ENCODE measurements at regions not wholly inside any gene's neighbourhood (a gene's known extent, or its start where the extent isn't known, plus 50 kb on each side); places are given as distances from the start of the nearest gene placed in this dataset.

- intact Hi-C loops (cut with DNase I; ENCODE audit: low total_unique reads): no loop called here
- Histone ChIP-seq H3K27me3 (peaks cover 0 to 45% (median 7%) of the 10 kb centered on the region in 3 donors), H3K4me3 (no peak overlapping the region), H3K27ac (no peak overlapping the region), H3K4me1 (peaks cover 5 to 29% (median 13%) of the 10 kb centered on the region in 4 donors), H3K9me3 (no peaks in the 10 kb centered on the region), H3K36me3 (no peaks in the 10 kb centered on the region)
- TF ChIP-seq, protein P1, sequence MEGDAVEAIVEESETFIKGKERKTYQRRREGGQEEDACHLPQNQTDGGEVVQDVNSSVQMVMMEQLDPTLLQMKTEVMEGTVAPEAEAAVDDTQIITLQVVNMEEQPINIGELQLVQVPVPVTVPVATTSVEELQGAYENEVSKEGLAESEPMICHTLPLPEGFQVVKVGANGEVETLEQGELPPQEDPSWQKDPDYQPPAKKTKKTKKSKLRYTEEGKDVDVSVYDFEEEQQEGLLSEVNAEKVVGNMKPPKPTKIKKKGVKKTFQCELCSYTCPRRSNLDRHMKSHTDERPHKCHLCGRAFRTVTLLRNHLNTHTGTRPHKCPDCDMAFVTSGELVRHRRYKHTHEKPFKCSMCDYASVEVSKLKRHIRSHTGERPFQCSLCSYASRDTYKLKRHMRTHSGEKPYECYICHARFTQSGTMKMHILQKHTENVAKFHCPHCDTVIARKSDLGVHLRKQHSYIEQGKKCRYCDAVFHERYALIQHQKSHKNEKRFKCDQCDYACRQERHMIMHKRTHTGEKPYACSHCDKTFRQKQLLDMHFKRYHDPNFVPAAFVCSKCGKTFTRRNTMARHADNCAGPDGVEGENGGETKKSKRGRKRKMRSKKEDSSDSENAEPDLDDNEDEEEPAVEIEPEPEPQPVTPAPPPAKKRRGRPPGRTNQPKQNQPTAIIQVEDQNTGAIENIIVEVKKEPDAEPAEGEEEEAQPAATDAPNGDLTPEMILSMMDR (IDR thresholded peaks at IDR 0.05): no peak
- TF ChIP-seq EP300 (IDR thresholded peaks at IDR 0.05): no peak
- TF ChIP-seq POLR2A (IDR thresholded peaks at IDR 0.05): no peak
- no peak for TF ChIP-seq POLR2AphosphoS5 (IDR thresholded peaks at IDR 0.05)
- DNase-seq: no peak
These were observed 75.0 kb upstream of the EPHB3 start for GRCh38 chr3:184486614-184487013.

DNA sequence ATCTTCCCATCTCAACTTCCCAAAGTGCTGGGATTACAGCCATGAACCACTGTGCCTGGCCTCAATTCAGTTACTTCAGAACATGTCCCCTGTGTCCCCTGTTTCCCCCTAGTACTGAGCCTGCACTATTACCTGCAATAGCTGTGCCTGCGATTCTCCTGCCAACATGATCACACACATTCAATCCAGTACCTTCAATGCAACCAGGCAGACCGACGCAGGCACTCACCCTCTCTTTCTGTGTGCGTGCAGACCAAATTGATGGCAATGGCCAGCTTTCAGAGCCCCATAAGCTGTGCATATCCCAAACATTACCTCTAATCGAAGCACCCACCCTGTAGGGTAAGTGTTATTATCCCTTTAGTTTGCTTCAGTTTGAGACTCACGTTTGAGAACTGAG is 73.0 kb upstream of the EPHB3 start:
- TF ChIP-seq POLR2AphosphoS5 (IDR thresholded peaks at IDR 0.05): no peak
- TF ChIP-seq POLR2A (IDR thresholded peaks at IDR 0.05): no peak
- TF ChIP-seq EP300 (IDR thresholded peaks at IDR 0.05): no peak
- TF ChIP-seq, protein P1 (IDR thresholded peaks at IDR 0.05): no peak
- 47 to 74% (median 64%) methylated on average over 6 of the region's 6 CpGs for whole genome bisulfite sequencing, 5 donors
- H3K27me3 ChIP-seq: peaks cover 0 to 58% (median 7%) of the 10 kb centered on the region in 3 donors
- no peak for DNase-seq
- no peak overlapping the region for H3K4me3 ChIP-seq
- H3K27ac ChIP-seq: no peak overlapping the region
- no peaks in the 10 kb centered on the region for H3K36me3 ChIP-seq
- no peaks in the 10 kb centered on the region for H3K9me3 ChIP-seq
- peaks cover 6 to 39% (median 22%) of the 10 kb centered on the region in 4 donors for H3K4me1 ChIP-seq
- intact Hi-C loops (cut with DNase I; ENCODE audit: low total_unique reads): no loop called here

- intact Hi-C loops (cut with DNase I; ENCODE audit: low total_unique reads): no loop called here
- Histone ChIP-seq H3K9me3 (no peaks in the 10 kb centered on the region), H3K36me3 (no peaks in the 10 kb centered on the region), H3K27me3 (peaks cover 0 to 65% (median 7%) of the 10 kb centered on the region in 3 donors), H3K4me3 (no peak overlapping the region), H3K27ac (no peak overlapping the region), H3K4me1 (peaks cover 6 to 39% (median 22%) of the 10 kb centered on the region in 4 donors)
- no peak for DNase-seq
- WGBS, 5 donors: 14 to 31% (median 15%) methylated on average over 3 of the region's 3 CpGs
- TF ChIP-seq, protein P1 (IDR thresholded peaks at IDR 0.05): no peak
- TF ChIP-seq EP300 (IDR thresholded peaks at IDR 0.05) (no peak), POLR2AphosphoS5 (IDR thresholded peaks at IDR 0.05) (no peak), POLR2A (IDR thresholded peaks at IDR 0.05) (no peak)
These were observed 72.2 kb upstream of the EPHB3 start for GRCh38 chr3:184489268-184489841.

DNA sequence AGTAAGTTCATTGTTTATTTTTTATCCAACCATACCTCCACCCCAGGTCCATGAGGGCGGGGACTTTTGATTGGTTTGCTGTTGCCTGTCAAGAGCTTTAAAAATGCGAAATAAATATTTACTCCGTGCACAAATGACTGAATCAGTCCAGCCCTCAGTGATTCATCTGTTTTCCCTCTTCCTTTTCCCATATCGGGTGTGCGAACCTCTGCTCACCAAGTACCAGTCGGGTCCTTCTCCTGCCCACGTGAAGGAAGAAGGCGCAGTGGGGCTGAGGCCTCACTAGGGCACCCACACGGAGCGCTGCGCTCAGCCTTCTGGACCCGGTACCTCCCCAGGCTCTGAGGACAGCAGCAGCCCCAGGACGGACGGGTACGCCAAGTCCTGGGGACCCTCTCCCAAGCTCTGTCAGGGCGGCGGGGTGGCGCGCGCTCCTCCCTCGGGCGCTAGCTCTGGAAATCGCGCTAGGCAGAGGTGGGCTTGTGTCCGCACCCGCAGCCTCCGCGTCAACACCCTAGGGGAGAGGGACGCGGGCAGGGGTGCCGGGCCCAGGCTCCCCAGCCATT is 70.5 kb upstream of the EPHB3 start:
- Histone ChIP-seq H3K9me3 (no peaks in the 10 kb centered on the region), H3K27me3 (peaks cover 0 to 83% (median 7%) of the 10 kb centered on the region in 3 donors), H3K4me3 (peak overlapping the region; percentile 7 to 41 (median 30)), H3K4me1 (peaks cover 6 to 39% (median 22%) of the 10 kb centered on the region in 4 donors), H3K36me3 (no peaks in the 10 kb centered on the region), H3K27ac (peak overlapping the region; percentile 51 to 76 (median 68))
- intact Hi-C loops (cut with DNase I; ENCODE audit: low total_unique reads): no loop called here
- peak; percentile 55 to 88 for DNase-seq
- 17 to 49% (median 26%) methylated on average over 24 to 31 of the region's 31 CpGs for WGBS, 5 donors
- TF ChIP-seq, protein P1 (IDR thresholded peaks at IDR 0.05): no peak
- peak in 1 of 4 donors; percentile 37 for TF ChIP-seq POLR2A (IDR thresholded peaks at IDR 0.05)
- TF ChIP-seq POLR2AphosphoS5 (IDR thresholded peaks at IDR 0.05): peak in 2 of 3 donors; percentile 81 to 82
- TF ChIP-seq EP300 (IDR thresholded peaks at IDR 0.05): no peak

All from stomach (tissue), 8 donors.